Breast epithelium (tissue), 4 donors: ENCODE measurements at regions not wholly inside any gene's neighbourhood (a gene's known extent, or its start where the extent isn't known, plus 50 kb on each side); places are given as distances from the start of the nearest gene placed in this dataset.

Experiments
- DNase-seq, 2 donors: peaks; one replicate each; pipeline ENCODE4 v3.0.0-alpha.2; 2019; ENCODE audit warnings: low spot score in 2 of 2
- H3K27ac ChIP-seq, 2 donors: fragments of 200-600 bp; sonication (generic) in 1 of 2; one replicate each; pipeline ENCODE4 v1.5.1; 2016 to 2019; ENCODE audit warnings: mild to moderate bottlenecking in 1 of 2
- H3K27me3 ChIP-seq, 2 donors: fragments of 200-600 bp; sonication (generic) in 1 of 2; one replicate each; pipeline versions ENCODE4 v1.5.1 to v1.6.0; 2017 to 2019; ENCODE audit warnings: control low read depth in 1 of 2, mild to moderate bottlenecking in 1 of 2
- H3K36me3 ChIP-seq: fragments of 200-600 bp; one replicate; pipeline ENCODE4 v1.5.1; 2019
- H3K4me1 ChIP-seq, 2 donors: fragments of 200-600 bp; sonication (generic); one replicate each; pipeline ENCODE4 v1.5.1; 2016 to 2019; ENCODE audit warnings: control low read depth in 1 of 2
- H3K4me3 ChIP-seq, 3 donors: fragments of 200-600 bp; sonication (generic); 1 replicate in 2 of 3; 2 replicates in 1 of 3; pipeline ENCODE4 v1.5.1; 2016 to 2019; ENCODE audit warnings: mild to moderate bottlenecking in 3 of 3, moderate library complexity in 2 of 3
- H3K9me3 ChIP-seq, 2 donors: fragments of 200-600 bp; sonication (generic) in 1 of 2; one replicate each; pipeline ENCODE4 v1.5.1; 2016 to 2019; ENCODE audit warnings: control low read depth in 1 of 2
- CTCF ChIP-seq, 3 donors: fragments of 450-650 bp; IDR thresholded peaks; one replicate each; pipeline ENCODE4 v1.5.1; 2016 to 2017; ENCODE audit warnings: antibody characterized with exemption in 3 of 3, mild to moderate bottlenecking in 3 of 3, moderate library complexity in 3 of 3
- POLR2A ChIP-seq: fragments of 450-650 bp; IDR thresholded peaks from one replicate; pipeline ENCODE4 v1.6.1; 2016; ENCODE audit warnings: antibody characterized with exemption, mild to moderate bottlenecking, moderate library complexity
- POLR2AphosphoS5 ChIP-seq, 3 donors: sonication (generic); formaldehyde crosslinking; IDR thresholded peaks; one replicate each; pipeline ENCODE4 v1.6.1; 2017; ENCODE audit warnings: antibody characterized with exemption in 3 of 3
- intact Hi-C: fragments of 100-400 bp; cut with DNase I; formaldehyde crosslinking; loops from one replicate; pipeline ENCODE4 v1.15.1; 2023; ENCODE audit warnings: low total_unique reads

DNA sequence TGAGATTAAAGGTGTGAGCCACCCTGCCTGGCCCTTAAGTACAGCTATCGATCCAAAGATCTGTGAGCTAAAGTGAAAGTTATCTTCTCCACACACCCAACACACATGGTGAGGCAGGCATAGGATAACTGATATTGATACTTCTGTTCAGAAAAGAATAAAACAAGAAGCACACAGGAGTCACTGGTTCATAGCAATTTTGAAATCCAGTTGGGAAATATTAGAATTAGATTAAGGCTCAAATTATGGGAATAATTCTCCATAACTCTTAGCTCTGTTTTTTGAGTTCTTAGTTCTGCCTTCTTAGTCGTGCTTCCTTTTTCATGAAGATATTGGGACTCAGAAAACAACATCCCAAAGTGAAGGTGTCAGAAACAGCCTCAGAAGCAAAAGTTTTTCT is 186.0 kb upstream of the PLXNC1 start:
- Histone ChIP-seq H3K9me3 (peaks cover 6 to 8% of the 10 kb centered on the region in 2 donors), H3K27ac (no peak overlapping the region), H3K27me3 (no peaks in the 10 kb centered on the region), H3K4me1 (no peaks in the 10 kb centered on the region), H3K4me3 (no peak overlapping the region), H3K36me3 (no peaks in the 10 kb centered on the region)
- TF ChIP-seq POLR2A (no peak), CTCF (IDR thresholded peaks at IDR 0.05) (no peak), POLR2AphosphoS5 (IDR thresholded peaks at IDR 0.05) (no peak)
- no peak for DNase-seq
- intact Hi-C loops, result no loop called here

DNA sequence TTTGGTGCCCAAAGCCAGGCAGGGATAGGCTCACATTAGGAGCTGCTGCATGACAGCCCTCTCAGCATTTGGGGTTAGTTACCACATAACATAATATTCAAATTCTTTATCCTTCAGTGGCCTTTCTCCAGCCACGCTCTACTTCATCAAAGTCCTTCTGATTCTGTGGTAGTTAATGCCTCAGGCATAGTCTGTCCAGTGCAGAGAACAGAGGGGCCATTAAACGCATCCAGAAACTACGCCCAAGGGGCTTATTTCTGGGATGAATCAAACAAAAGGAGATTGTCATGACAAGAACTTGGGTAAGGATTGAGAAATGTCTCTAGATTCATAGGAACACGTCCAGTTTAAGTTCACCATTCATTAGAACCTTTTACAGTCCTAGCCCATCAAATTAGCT is 183.4 kb upstream of the PLXNC1 start:
- intact Hi-C loops, result no loop called here
- peaks cover 6 to 8% of the 10 kb centered on the region in 2 donors for H3K9me3 ChIP-seq
- DNase-seq, result no peak

GRCh38 chr12:93966516-93967133 is 181.8 kb upstream of the PLXNC1 start:
- Histone ChIP-seq H3K4me3 (no peak overlapping the region), H3K4me1 (no peaks in the 10 kb centered on the region), H3K27me3 (no peaks in the 10 kb centered on the region), H3K36me3 (no peaks in the 10 kb centered on the region), H3K27ac (no peak overlapping the region), H3K9me3 (peaks cover 6 to 8% of the 10 kb centered on the region in 2 donors)
- no peak for DNase-seq
- intact Hi-C loops, result no loop called here
- TF ChIP-seq CTCF (IDR thresholded peaks at IDR 0.05) (no peak), POLR2AphosphoS5 (IDR thresholded peaks at IDR 0.05) (no peak), POLR2A (no peak)

More for the DNA sequence above, 183.4 kb upstream of the PLXNC1 start:
- Histone ChIP-seq H3K4me1 (no peaks in the 10 kb centered on the region), H3K27ac (no peak overlapping the region), H3K36me3 (no peaks in the 10 kb centered on the region), H3K27me3 (no peaks in the 10 kb centered on the region), H3K4me3 (no peak overlapping the region)
- TF ChIP-seq CTCF (IDR thresholded peaks at IDR 0.05) (no peak), POLR2A (no peak), POLR2AphosphoS5 (IDR thresholded peaks at IDR 0.05) (no peak)

GRCh38 chr12:93967454-93967853 is 180.9 kb upstream of the PLXNC1 start:
- Histone ChIP-seq H3K27ac (no peak overlapping the region), H3K36me3 (no peaks in the 10 kb centered on the region), H3K9me3 (peaks cover 0 to 4% of the 10 kb centered on the region in 2 donors), H3K27me3 (no peaks in the 10 kb centered on the region), H3K4me3 (no peak overlapping the region), H3K4me1 (no peaks in the 10 kb centered on the region)
- no peak for DNase-seq
- intact Hi-C loops, result no loop called here
- TF ChIP-seq POLR2A (no peak), POLR2AphosphoS5 (IDR thresholded peaks at IDR 0.05) (no peak), CTCF (IDR thresholded peaks at IDR 0.05) (no peak)

GRCh38 chr12:93968536-93969285 is 179.7 kb upstream of the PLXNC1 start:
- no peak for DNase-seq
- intact Hi-C loops, result loop anchor here (2.0 kb wide), 1 partner anchor 30 kb away; no protein-coding TSS in a partner anchor
- H3K27ac ChIP-seq, result no peak overlapping the region

More at GRCh38 chr12:93968536-93969285, 179.7 kb upstream of the PLXNC1 start:
- no peaks in the 10 kb centered on the region for H3K4me1 ChIP-seq
- no peaks in the 10 kb centered on the region for H3K27me3 ChIP-seq
- H3K4me3 ChIP-seq, result no peak overlapping the region
- no peak for TF ChIP-seq CTCF (IDR thresholded peaks at IDR 0.05)
- TF ChIP-seq POLR2A, result no peak
- no peak for TF ChIP-seq POLR2AphosphoS5 (IDR thresholded peaks at IDR 0.05)
- H3K36me3 ChIP-seq, result no peaks in the 10 kb centered on the region
- H3K9me3 ChIP-seq, result no peaks in the 10 kb centered on the region
